ENCODE measurements at regions not wholly inside any gene's neighbourhood (a gene's known extent, or its start where the extent isn't known, plus 50 kb on each side); places are given as distances from the start of the nearest gene placed in this dataset.

GRCh38 chr18:39259736-39260135, 1694.1 kb upstream of the CELF4 start:
- no peak for TF ChIP-seq CTCF (IDR thresholded peaks at IDR 0.05; ENCODE audit: insufficient read depth in 1 of 2, low read depth in 1 of 2, low read length in 1 of 2, severe bottlenecking in 1 of 2, unreplicated experiment in 1 of 2)
- no TSS peak for BruUV-seq (replicated peaks)
- Histone ChIP-seq H3K4me1 (no peaks in the 10 kb centered on the region), H3K27me3 (replicated peaks; ENCODE audit: control insufficient read depth, insufficient read depth, low read length) (no peaks in the 10 kb centered on the region), H3K36me3 (ENCODE audit: control insufficient read depth, insufficient read depth, low read length) (no peaks in the 10 kb centered on the region), H3K9me3 (no peaks in the 10 kb centered on the region), H3K4me3 (ENCODE audit: low read depth, low read length) (no peak overlapping the region)
- Mint-ChIP-seq H3K9me3 (ENCODE audit: unreplicated experiment) (no peaks in the 10 kb centered on the region), H3K36me3 (ENCODE audit: insufficient read depth, unreplicated experiment) (no peaks in the 10 kb centered on the region), H3K27me3 (ENCODE audit: insufficient read depth, unreplicated experiment) (no peaks in the 10 kb centered on the region), H3K27ac (ENCODE audit: unreplicated experiment) (no peak overlapping the region), H3K4me1 (ENCODE audit: low read depth, unreplicated experiment) (no peaks in the 10 kb centered on the region), H3K4me3 (ENCODE audit: unreplicated experiment) (no peak overlapping the region)
- intact Hi-C loops (cut with micrococcal nuclease; ENCODE audit: unreplicated experiment) = no loop called here
- ChIA-PET CTCF (no interaction called here), POLR2A (no interaction called here)
- DNase-seq = no peak

- Histone ChIP-seq H3K4me3 (ENCODE audit: low read depth, low read length) (no peak overlapping the region), H3K9me3 (no peaks in the 10 kb centered on the region), H3K4me1 (no peaks in the 10 kb centered on the region), H3K27me3 (replicated peaks; ENCODE audit: control insufficient read depth, insufficient read depth, low read length) (no peaks in the 10 kb centered on the region), H3K36me3 (ENCODE audit: control insufficient read depth, insufficient read depth, low read length) (no peaks in the 10 kb centered on the region)
- H3K27me3 Mint-ChIP-seq (ENCODE audit: insufficient read depth, unreplicated experiment) = no peaks in the 10 kb centered on the region
- no peak overlapping the region for H3K4me3 Mint-ChIP-seq (ENCODE audit: unreplicated experiment)
- H3K9me3 Mint-ChIP-seq (ENCODE audit: unreplicated experiment) = no peaks in the 10 kb centered on the region
- ChIA-PET CTCF (no interaction called here), POLR2A (no interaction called here)
- no peaks in the 10 kb centered on the region for H3K36me3 Mint-ChIP-seq (ENCODE audit: insufficient read depth, unreplicated experiment)
- DNase-seq = no peak
- no TSS peak for BruUV-seq (replicated peaks)
- intact Hi-C loops (cut with micrococcal nuclease; ENCODE audit: unreplicated experiment) = loop anchor here (5.0 kb wide), 1 partner anchor 723 kb away; no protein-coding TSS in a partner anchor
- no peak overlapping the region for H3K27ac Mint-ChIP-seq (ENCODE audit: unreplicated experiment)
- H3K4me1 Mint-ChIP-seq (ENCODE audit: low read depth, unreplicated experiment) = no peaks in the 10 kb centered on the region
- no peak for TF ChIP-seq CTCF (IDR thresholded peaks at IDR 0.05; ENCODE audit: insufficient read depth in 1 of 2, low read depth in 1 of 2, low read length in 1 of 2, severe bottlenecking in 1 of 2, unreplicated experiment in 1 of 2)
Measured at GRCh38 chr18:39244242-39244641, 1678.6 kb upstream of the CELF4 start.

- no peak for TF ChIP-seq CTCF (IDR thresholded peaks at IDR 0.05; ENCODE audit: insufficient read depth in 1 of 2, low read depth in 1 of 2, low read length in 1 of 2, severe bottlenecking in 1 of 2, unreplicated experiment in 1 of 2)
- no peaks in the 10 kb centered on the region for H3K36me3 ChIP-seq (ENCODE audit: control insufficient read depth, insufficient read depth, low read length)
- ChIA-PET CTCF (no interaction called here), POLR2A (no interaction called here)
- H3K9me3 ChIP-seq = no peaks in the 10 kb centered on the region
- H3K4me3 Mint-ChIP-seq (ENCODE audit: unreplicated experiment) = no peak overlapping the region
- H3K4me1 Mint-ChIP-seq (ENCODE audit: low read depth, unreplicated experiment) = no peaks in the 10 kb centered on the region
- peak in 1 of 2 experiments; percentile 5 for DNase-seq
- intact Hi-C loops (cut with micrococcal nuclease; ENCODE audit: unreplicated experiment) = loop anchor here (5.0 kb wide), 1 partner anchor 726 kb away; no protein-coding TSS in a partner anchor
- no peaks in the 10 kb centered on the region for H3K9me3 Mint-ChIP-seq (ENCODE audit: unreplicated experiment)
- no peaks in the 10 kb centered on the region for H3K4me1 ChIP-seq
- no peak overlapping the region for H3K27ac Mint-ChIP-seq (ENCODE audit: unreplicated experiment)
- no TSS peak for BruUV-seq (replicated peaks)
- no peaks in the 10 kb centered on the region for H3K27me3 Mint-ChIP-seq (ENCODE audit: insufficient read depth, unreplicated experiment)
- H3K36me3 Mint-ChIP-seq (ENCODE audit: insufficient read depth, unreplicated experiment) = no peaks in the 10 kb centered on the region
- no peaks in the 10 kb centered on the region for H3K27me3 ChIP-seq (replicated peaks; ENCODE audit: control insufficient read depth, insufficient read depth, low read length)
- no peak overlapping the region for H3K4me3 ChIP-seq (ENCODE audit: low read depth, low read length)
Measured at GRCh38 chr18:39241534-39241933, 1675.9 kb upstream of the CELF4 start.

Data from Caco-2 (cell line).